GM12878 (cell line): ENCODE measurements at regions not wholly inside any gene's neighbourhood (a gene's known extent, or its start where the extent isn't known, plus 50 kb on each side); places are given as distances from the start of the nearest gene placed in this dataset.

ENCODE experiments used
- ATAC-seq: fragments of 200-7000 bp; cut with Tn5 transposase; 3 replicates; pipeline ENCODE4 v1.9.1; 2020; ENCODE audit warnings: mild to moderate bottlenecking, moderate library complexity
- BruUV-seq: library from RNA; stranded (reverse); fragments of 400-500 nt; replicated peaks from 2 replicates; lab custom pipeline; 2021; lab: Mats Ljungman, UMichigan
- CTCF ChIA-PET: fragments of 300-600 bp; sonication (Branson Sonifier 250); formaldehyde crosslinking; extraction: SDS; loops from one replicate; lab custom pipeline; 2021; ENCODE audit warnings: inconsistent platforms; lab: Yijun Ruan, JAX
- POLR2A ChIA-PET: fragments of 350-600 bp; formaldehyde crosslinking; extraction: SDS; loops from one replicate; lab custom pipeline; 2021; ENCODE audit warnings: inconsistent platforms; lab: Charles Lee
- RAD21 ChIA-PET: fragments of 300-600 bp; sonication (Branson Sonifier 250); formaldehyde crosslinking; loops from one replicate; lab custom pipeline; 2023; ENCODE audit warnings: antibody characterized with exemption; ENCODE audit not compliant: unreplicated experiment; lab: Charles Lee
- SMC1A ChIA-PET: fragments of 300-600 bp; sonication (Branson Sonifier 250); formaldehyde crosslinking; loops from one replicate; lab custom pipeline; 2023; ENCODE audit not compliant: unreplicated experiment, uncharacterized antibody; lab: Charles Lee
- DNase-seq: peaks from one replicate; pipeline ENCODE4 v3.0.0-alpha.2; 2011; ENCODE audit warnings: low read depth, low spot score
- FAIRE-seq: peaks from 3 replicates; lab custom pipeline; 2011; peaks lifted over from hg19 to GRCh38; lab: Jason Lieb, UNC
- H2AFZ ChIP-seq: 2 replicates; pipeline ENCODE4 v1.6.0; 2011; ENCODE audit warnings: low read depth, low read length, control low read depth; ENCODE audit not compliant: control insufficient read depth
- H3K27ac ChIP-seq: 2 replicates; pipeline ENCODE4 v1.5.1; 2011; ENCODE audit warnings: control low read depth; ENCODE audit not compliant: control insufficient read depth, insufficient read depth
- H3K27me3 ChIP-seq, 2 experiments: replicated peaks in 1 of 2; 2 replicates each; pipeline versions ENCODE4 v1.6.0 to v1.6.1; 2011; ENCODE audit warnings: low read length in 1 of 2; ENCODE audit not compliant: control insufficient read depth in 2 of 2, insufficient read depth in 2 of 2
- H3K36me3 ChIP-seq, 2 experiments: 2 replicates each; pipeline ENCODE4 v1.5.1; 2011; ENCODE audit warnings: low read length in 1 of 2; ENCODE audit not compliant: control insufficient read depth in 2 of 2, insufficient read depth in 2 of 2
- H3K4me1 ChIP-seq: 2 replicates; pipeline ENCODE4 v1.6.1; 2011; ENCODE audit warnings: mild to moderate bottlenecking, low read length, moderate library complexity, mixed read lengths; ENCODE audit not compliant: control insufficient read depth, insufficient read depth
- H3K4me2 ChIP-seq: 2 replicates; pipeline ENCODE4 v1.6.0; 2011; ENCODE audit warnings: control low read depth; ENCODE audit not compliant: control insufficient read depth, insufficient read depth
- H3K4me3 ChIP-seq: fragments of 200-600 bp; sonication (generic); 2 replicates; pipeline ENCODE4 v1.5.1; 2016
- H3K79me2 ChIP-seq: 2 replicates; pipeline ENCODE4 v1.6.0; 2011; ENCODE audit warnings: low read length; ENCODE audit not compliant: control insufficient read depth, insufficient read depth
- H3K9ac ChIP-seq: 2 replicates; pipeline ENCODE4 v1.8.0; 2011; ENCODE audit warnings: low read length, control low read depth, mixed read lengths; ENCODE audit not compliant: control insufficient read depth, insufficient read depth
- H3K9me3 ChIP-seq: replicated peaks from 3 replicates; pipeline ENCODE4 v1.5.1; 2011; ENCODE audit warnings: mild to moderate bottlenecking, low read length; ENCODE audit not compliant: control insufficient read depth, insufficient read depth
- H4K20me1 ChIP-seq: 2 replicates; pipeline ENCODE4 v1.6.0; 2011; ENCODE audit not compliant: control insufficient read depth, insufficient read depth
- CHD1 ChIP-seq: IDR thresholded peaks from 2 replicates; pipeline ENCODE4 v1.6.1; 2012; ENCODE audit warnings: low read depth, low read length, improper control_type of control experiment
- CHD2 ChIP-seq: IDR thresholded peaks from 2 replicates; pipeline ENCODE4 v1.6.1; 2011; ENCODE audit warnings: low read depth, low read length, improper control_type of control experiment, borderline replicate concordance
- HDAC2 ChIP-seq: fragments of 200-600 bp; sonication (generic); IDR thresholded peaks from 2 replicates; pipeline ENCODE4 v1.6.1; 2017
- KLF5 ChIP-seq: fragments of 450-650 bp; IDR thresholded peaks from 2 replicates; pipeline ENCODE4 v1.6.1; 2014; ENCODE audit warnings: mild to moderate bottlenecking; ENCODE audit not compliant: partially characterized antibody
- RUNX3 ChIP-seq: IDR thresholded peaks from 2 replicates; pipeline ENCODE4 v1.6.1; 2012; ENCODE audit warnings: low read length, inconsistent platforms
- SMARCA5 ChIP-seq: fragments of 450-650 bp; IDR thresholded peaks from 2 replicates; pipeline ENCODE4 v1.6.1; 2017; ENCODE audit warnings: mild to moderate bottlenecking
- SMC3 ChIP-seq: IDR thresholded peaks from 2 replicates; pipeline ENCODE4 v1.6.1; 2011; ENCODE audit warnings: low read length, improper control_type of control experiment, borderline replicate concordance
- SP1 ChIP-seq: IDR thresholded peaks from one replicate; pipeline ENCODE4 v1.6.1; 2011; ENCODE audit warnings: low read depth, low read length
- USF1 ChIP-seq: IDR thresholded peaks from 2 replicates; pipeline ENCODE4 v1.6.1; 2011; ENCODE audit warnings: borderline replicate concordance, low read depth, mild to moderate bottlenecking, moderate library complexity, mixed read lengths, low read length; ENCODE audit not compliant: insufficient read depth; ENCODE audit errors: extremely low read length
- WGBS: methylation state at CpG from one replicate; pipeline ENCODE4 v1.1.6; 2016; ENCODE audit warnings: low lambda C conversion rate; ENCODE audit not compliant: insufficient replicate concordance, insufficient coverage; ENCODE audit errors: missing lambda C conversion rate; 5-methylcytosine and 5-hydroxymethylcytosine counted together
- in situ Hi-C: fragments of 300-500 bp; cut with MboI; formaldehyde crosslinking; loops from 9 replicates; pipeline ENCODE4 v1.14.3; 2018; ENCODE audit warnings: mixed read lengths
- intact Hi-C: fragments of 100-400 bp; cut with micrococcal nuclease; formaldehyde crosslinking; loops from one replicate; pipeline ENCODE4 v1.14.2; 2022; ENCODE audit not compliant: unreplicated experiment

GRCh38 chr17:52376137-52376536, 217.6 kb upstream of the CA10 start (continued):
- no peak for TF ChIP-seq USF1
- no peak for TF ChIP-seq SMARCA5
- no peak for TF ChIP-seq HDAC2
- TF ChIP-seq SMC3: no peak
- TF ChIP-seq, all 136 proteins: peak for 0

- H3K27me3 ChIP-seq: no peaks in the 10 kb centered on the region
- H3K4me3 ChIP-seq: no peak overlapping the region
- intact Hi-C loops: no loop called here
- in situ Hi-C loops: no loop called here
- ATAC-seq (no peak), DNase-seq (no peak), FAIRE-seq (no peak)
- ChIA-PET POLR2A (no interaction called here), RAD21 (no interaction called here), CTCF (no interaction called here), SMC1A (no interaction called here)
- no peaks in the 10 kb centered on the region for H3K79me2 ChIP-seq
- WGBS: 39% methylated on average over 7 of the region's 7 CpGs
- no peak overlapping the region for H3K27ac ChIP-seq
- no peaks in the 10 kb centered on the region for H4K20me1 ChIP-seq
- H3K4me1 ChIP-seq: no peaks in the 10 kb centered on the region
- H3K4me2 ChIP-seq: no peak overlapping the region
- no peak overlapping the region for H3K9ac ChIP-seq
- H3K36me3 ChIP-seq: no peaks in the 10 kb centered on the region
- no TSS peak for BruUV-seq
- no peaks in the 10 kb centered on the region for H3K9me3 ChIP-seq
- no peak for TF ChIP-seq RUNX3
- TF ChIP-seq CHD1: no peak
- no peak for TF ChIP-seq KLF5
- TF ChIP-seq SP1: no peak
- TF ChIP-seq CHD2: no peak
- H2AFZ ChIP-seq: no peak overlapping the region
Observed at GRCh38 chr17:52368886-52369285, 210.4 kb upstream of the CA10 start.
